ENCODE measurements at regions not wholly inside any gene's neighbourhood (a gene's known extent, or its start where the extent isn't known, plus 50 kb on each side); places are given as distances from the start of the nearest gene placed in this dataset.

DNA sequence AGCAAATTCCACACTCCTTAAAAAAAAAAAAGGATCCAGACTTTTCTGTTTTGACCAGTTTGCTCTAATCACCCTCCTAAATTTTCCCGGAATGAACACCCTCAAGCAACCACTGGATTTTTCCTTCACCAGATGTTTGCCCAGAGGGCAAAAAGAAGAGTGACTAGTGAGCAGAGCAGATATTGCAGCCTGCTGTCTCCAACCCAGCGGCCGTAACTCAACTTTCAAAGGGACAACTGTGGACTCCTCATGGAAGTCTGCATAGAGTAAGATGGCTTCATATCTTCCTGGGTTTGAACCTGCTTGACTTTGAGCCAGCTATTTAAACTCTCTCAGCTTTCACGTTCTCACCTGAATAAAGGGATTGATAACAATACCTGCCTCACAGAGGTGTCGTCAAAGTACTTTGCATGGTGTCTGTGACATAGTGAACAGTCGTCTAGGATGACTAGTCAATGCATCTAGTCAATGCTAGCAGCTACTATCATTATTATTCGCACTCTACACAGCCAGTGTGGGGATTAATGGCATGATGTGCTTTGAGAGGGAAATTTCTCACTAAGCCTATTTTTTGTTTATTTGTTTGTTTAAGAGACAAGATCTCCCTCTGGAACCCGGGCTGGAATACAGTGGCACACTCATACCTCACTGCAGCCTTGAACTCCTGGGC lies 92.2 kb upstream of the HIVEP1 start (continued):
- TF ChIP-seq, protein P1, sequence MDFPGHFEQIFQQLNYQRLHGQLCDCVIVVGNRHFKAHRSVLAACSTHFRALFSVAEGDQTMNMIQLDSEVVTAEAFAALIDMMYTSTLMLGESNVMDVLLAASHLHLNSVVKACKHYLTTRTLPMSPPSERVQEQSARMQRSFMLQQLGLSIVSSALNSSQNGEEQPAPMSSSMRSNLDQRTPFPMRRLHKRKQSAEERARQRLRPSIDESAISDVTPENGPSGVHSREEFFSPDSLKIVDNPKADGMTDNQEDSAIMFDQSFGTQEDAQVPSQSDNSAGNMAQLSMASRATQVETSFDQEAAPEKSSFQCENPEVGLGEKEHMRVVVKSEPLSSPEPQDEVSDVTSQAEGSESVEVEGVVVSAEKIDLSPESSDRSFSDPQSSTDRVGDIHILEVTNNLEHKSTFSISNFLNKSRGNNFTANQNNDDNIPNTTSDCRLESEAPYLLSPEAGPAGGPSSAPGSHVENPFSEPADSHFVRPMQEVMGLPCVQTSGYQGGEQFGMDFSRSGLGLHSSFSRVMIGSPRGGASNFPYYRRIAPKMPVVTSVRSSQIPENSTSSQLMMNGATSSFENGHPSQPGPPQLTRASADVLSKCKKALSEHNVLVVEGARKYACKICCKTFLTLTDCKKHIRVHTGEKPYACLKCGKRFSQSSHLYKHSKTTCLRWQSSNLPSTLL (IDR thresholded peaks at IDR 0.05): no peak

DNA sequence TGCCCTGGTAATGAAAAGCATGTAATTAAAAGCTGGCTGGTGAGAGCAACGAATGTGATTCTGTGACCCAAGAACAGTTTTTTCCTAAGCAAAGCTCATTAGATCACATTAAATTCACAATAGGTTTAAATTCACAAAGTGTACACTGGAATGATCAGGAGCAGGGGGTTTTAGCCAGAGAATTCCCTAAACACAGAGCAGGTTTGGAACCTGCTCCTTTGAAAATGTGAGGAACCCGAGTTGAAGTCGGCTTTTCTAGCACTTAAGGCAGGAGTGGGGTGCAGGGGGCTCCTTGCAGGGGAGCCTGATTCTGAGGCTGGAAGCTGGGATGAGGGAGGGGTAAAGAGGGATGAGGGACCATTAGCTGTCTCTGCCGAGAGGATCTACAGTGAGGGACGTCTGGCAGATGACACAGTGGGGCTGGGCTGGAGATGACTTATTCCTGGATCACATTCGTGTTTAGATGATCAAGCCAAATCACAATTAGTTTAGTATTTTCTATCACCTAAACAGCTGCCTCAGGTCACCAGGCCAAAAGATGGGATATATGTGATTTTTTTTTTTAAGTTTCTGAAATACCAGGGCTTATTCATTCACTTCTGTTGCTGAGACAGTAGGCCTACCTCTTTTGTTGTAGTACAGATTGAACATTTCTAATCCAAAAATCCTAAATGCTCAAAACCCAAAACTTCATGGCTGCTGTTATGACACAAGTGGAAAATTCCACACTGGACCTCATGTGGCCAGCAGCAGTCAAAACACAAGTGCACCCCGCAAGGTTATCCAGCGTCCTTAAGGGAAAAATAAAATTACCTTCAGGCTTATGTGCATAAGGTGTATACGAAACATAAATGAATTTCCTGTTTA lies 93.1 kb upstream of the HIVEP1 start:
- H3K79me2 ChIP-seq (ENCODE audit: control insufficient read depth, insufficient read depth, low read length): no peaks in the 10 kb centered on the region
- ChIA-PET CTCF (ENCODE audit: low intra/inter-chr PET ratio) (no interaction called here), POLR2A (interaction anchor here (0.6 to 4.2 kb wide), 4 partner anchors 12 to 407 kb away, joined by 3 to 57 read pairs (median 4); no protein-coding TSS in a partner anchor)
- H2AFZ ChIP-seq (ENCODE audit: low read depth, low read length): peak overlapping the region; percentile 88
- 23% methylated on average over 9 of the region's 9 CpGs for WGBS (ENCODE audit: insufficient coverage, low coverage, missing lambda C conversion rate)
- ATAC-seq: peak; percentile 13
- no TSS peak for BruUV-seq (replicated peaks)
- H3K9ac ChIP-seq (ENCODE audit: insufficient read depth in 1 of 2, low read depth in 2 of 2, low read length in 2 of 2): peak overlapping the region; percentile 59 to 70; a peak in 3 of 4 replicates
- in situ Hi-C loops (cut with MboI) (no loop called here), intact Hi-C loops (cut with micrococcal nuclease) (loop anchor here (2.0 to 5.0 kb wide), 2 partner anchors 140 to 217 kb away; partner anchors contain the start of gene ADTRP)
- peak overlapping the region; percentile 69 for H3K4me2 ChIP-seq (ENCODE audit: insufficient read depth, low read length)
- peak overlapping the region; percentile 68 for H3K27ac ChIP-seq (ENCODE audit: extremely low read depth, low read depth, low read length)
- no peaks in the 10 kb centered on the region for H3K9me1 ChIP-seq (ENCODE audit: control insufficient read depth, insufficient read depth, low read length)
- H3K4me3 ChIP-seq: no peak overlapping the region
- no peaks in the 10 kb centered on the region for H4K20me1 ChIP-seq (replicated peaks; ENCODE audit: control insufficient read depth, insufficient read depth, low read length)
- FAIRE-seq: no peak
- H3K36me3 ChIP-seq (ENCODE audit: control insufficient read depth, insufficient read depth, low read length): no peaks in the 10 kb centered on the region
- H3K27me3 ChIP-seq (ENCODE audit: control insufficient read depth in 2 of 2, insufficient read depth in 2 of 2, low read length in 2 of 2): no peaks in the 10 kb centered on the region
- no peaks in the 10 kb centered on the region; the same call in 1 of the 2 replicates for H3K9me3 ChIP-seq (replicated peaks; ENCODE audit: control insufficient read depth, insufficient read depth, low read depth, low read length)
- peaks cover 31 to 54% of the 10 kb centered on the region in 2 experiments for H3K4me1 ChIP-seq (replicated peaks in 1 of 2; ENCODE audit: control insufficient read depth in 2 of 2, insufficient read depth in 2 of 2, low read length in 2 of 2)
- peak; percentile 55 to 62 (median 56) for DNase-seq (ENCODE audit: extremely low read depth in 1 of 4, low spot score in 3 of 4)
- TF ChIP-seq, protein P2, sequence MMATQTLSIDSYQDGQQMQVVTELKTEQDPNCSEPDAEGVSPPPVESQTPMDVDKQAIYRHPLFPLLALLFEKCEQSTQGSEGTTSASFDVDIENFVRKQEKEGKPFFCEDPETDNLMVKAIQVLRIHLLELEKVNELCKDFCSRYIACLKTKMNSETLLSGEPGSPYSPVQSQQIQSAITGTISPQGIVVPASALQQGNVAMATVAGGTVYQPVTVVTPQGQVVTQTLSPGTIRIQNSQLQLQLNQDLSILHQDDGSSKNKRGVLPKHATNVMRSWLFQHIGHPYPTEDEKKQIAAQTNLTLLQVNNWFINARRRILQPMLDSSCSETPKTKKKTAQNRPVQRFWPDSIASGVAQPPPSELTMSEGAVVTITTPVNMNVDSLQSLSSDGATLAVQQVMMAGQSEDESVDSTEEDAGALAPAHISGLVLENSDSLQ (IDR thresholded peaks at IDR 0.05): peak; percentile 11; the same call in 1 of the 2 replicates
- no peak for TF ChIP-seq MEIS2 (IDR thresholded peaks at IDR 0.05; ENCODE audit: partially characterized antibody)
- 0 out of 4 replicates have a peak, but pooled peaks of 1 of the 2 experiments have one; percentile 68 for TF ChIP-seq MAZ (CRISPR knock-in tag; conservative IDR thresholded peaks at IDR 0.05 in 1 of 2, IDR thresholded peaks at IDR 0.05 in 1 of 2)
- TF ChIP-seq, protein P3, sequence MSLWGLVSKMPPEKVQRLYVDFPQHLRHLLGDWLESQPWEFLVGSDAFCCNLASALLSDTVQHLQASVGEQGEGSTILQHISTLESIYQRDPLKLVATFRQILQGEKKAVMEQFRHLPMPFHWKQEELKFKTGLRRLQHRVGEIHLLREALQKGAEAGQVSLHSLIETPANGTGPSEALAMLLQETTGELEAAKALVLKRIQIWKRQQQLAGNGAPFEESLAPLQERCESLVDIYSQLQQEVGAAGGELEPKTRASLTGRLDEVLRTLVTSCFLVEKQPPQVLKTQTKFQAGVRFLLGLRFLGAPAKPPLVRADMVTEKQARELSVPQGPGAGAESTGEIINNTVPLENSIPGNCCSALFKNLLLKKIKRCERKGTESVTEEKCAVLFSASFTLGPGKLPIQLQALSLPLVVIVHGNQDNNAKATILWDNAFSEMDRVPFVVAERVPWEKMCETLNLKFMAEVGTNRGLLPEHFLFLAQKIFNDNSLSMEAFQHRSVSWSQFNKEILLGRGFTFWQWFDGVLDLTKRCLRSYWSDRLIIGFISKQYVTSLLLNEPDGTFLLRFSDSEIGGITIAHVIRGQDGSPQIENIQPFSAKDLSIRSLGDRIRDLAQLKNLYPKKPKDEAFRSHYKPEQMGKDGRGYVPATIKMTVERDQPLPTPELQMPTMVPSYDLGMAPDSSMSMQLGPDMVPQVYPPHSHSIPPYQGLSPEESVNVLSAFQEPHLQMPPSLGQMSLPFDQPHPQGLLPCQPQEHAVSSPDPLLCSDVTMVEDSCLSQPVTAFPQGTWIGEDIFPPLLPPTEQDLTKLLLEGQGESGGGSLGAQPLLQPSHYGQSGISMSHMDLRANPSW (CRISPR knock-in tag; IDR thresholded peaks at IDR 0.05): peak; percentile 58; the same call in 1 of the 2 replicates
- TF ChIP-seq, protein P4, sequence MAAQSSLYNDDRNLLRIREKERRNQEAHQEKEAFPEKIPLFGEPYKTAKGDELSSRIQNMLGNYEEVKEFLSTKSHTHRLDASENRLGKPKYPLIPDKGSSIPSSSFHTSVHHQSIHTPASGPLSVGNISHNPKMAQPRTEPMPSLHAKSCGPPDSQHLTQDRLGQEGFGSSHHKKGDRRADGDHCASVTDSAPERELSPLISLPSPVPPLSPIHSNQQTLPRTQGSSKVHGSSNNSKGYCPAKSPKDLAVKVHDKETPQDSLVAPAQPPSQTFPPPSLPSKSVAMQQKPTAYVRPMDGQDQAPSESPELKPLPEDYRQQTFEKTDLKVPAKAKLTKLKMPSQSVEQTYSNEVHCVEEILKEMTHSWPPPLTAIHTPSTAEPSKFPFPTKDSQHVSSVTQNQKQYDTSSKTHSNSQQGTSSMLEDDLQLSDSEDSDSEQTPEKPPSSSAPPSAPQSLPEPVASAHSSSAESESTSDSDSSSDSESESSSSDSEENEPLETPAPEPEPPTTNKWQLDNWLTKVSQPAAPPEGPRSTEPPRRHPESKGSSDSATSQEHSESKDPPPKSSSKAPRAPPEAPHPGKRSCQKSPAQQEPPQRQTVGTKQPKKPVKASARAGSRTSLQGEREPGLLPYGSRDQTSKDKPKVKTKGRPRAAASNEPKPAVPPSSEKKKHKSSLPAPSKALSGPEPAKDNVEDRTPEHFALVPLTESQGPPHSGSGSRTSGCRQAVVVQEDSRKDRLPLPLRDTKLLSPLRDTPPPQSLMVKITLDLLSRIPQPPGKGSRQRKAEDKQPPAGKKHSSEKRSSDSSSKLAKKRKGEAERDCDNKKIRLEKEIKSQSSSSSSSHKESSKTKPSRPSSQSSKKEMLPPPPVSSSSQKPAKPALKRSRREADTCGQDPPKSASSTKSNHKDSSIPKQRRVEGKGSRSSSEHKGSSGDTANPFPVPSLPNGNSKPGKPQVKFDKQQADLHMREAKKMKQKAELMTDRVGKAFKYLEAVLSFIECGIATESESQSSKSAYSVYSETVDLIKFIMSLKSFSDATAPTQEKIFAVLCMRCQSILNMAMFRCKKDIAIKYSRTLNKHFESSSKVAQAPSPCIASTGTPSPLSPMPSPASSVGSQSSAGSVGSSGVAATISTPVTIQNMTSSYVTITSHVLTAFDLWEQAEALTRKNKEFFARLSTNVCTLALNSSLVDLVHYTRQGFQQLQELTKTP (IDR thresholded peaks at IDR 0.05; ENCODE audit: low read depth in 1 of 2, partially characterized antibody in 2 of 2): peak in 1 of 2 experiments; percentile 0

Measured in K562 (cell line).